ENCODE measurements at regions not wholly inside any gene's neighbourhood (a gene's known extent, or its start where the extent isn't known, plus 50 kb on each side); places are given as distances from the start of the nearest gene placed in this dataset.

DNA sequence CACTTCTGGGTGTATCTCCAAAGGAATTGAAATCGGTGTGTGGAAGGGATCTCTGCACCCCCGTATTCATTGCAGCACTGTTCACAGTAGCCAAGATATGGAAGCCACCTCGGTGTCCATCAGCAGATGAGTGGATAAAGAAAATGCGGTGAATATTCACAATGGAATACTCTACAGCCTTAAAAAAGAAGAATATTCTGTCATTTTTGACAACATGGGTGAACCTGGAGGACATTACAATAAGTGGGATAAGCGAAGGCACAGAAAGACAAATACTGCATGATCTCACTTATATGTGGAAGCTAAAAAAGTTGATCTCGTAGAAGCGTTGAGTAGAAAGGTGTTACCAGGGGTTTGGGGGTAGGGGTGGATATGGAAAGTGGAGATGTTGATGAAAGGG is 111.9 kb downstream of the BEGAIN start:
- H3K4me2 ChIP-seq (ENCODE audit: low read depth, low read length, poor library complexity, severe bottlenecking) = no peak overlapping the region

DNA sequence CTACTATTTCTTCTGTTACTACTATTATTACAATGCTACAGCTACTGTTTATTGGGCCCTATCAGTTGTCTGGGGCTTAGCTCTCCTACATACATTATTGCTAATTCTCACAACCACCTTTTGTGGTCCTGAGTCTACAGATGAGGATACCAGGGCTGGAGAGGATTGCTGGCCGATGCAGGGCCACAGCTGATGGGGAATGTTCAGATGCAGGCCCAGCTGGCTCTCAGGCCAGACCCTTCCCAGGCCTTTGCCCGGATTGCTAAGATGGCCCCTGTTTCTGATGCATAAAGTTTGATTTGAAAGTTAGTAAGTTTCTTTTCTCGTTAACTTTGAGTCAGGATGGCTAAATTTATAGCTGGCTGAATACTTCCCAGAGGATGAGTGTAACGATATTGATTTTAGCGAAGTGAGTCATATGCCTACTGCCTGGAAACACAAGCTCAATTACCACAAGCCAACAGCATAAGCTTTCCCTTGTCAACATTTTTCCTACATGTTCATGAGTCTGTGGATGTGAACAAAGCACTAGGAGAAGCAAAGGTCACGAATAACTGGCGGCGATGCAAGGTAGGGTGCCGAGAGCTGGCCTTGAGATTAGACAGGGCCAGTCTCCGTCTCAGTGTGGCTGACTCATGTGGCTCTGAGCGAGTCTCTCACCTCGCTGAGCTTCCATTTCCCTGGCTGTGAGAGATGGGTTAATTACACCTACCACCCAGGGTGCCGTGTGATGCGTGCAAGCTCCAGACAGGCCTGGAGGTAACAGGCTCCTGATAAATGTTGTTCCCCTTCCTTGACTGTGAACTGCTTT is 111.0 kb downstream of the BEGAIN start:
- Histone ChIP-seq H2AFZ (ENCODE audit: low read length) (no peak overlapping the region), H3K27ac (ENCODE audit: low read length) (no peak overlapping the region), H3K4me3 (ENCODE audit: low read length) (no peak overlapping the region), H3K36me3 (ENCODE audit: insufficient read depth, low read length) (no peaks in the 10 kb centered on the region), H3K4me1 (ENCODE audit: low read length) (no peaks in the 10 kb centered on the region), H3K79me2 (ENCODE audit: low read length) (no peaks in the 10 kb centered on the region), H3K27me3 (ENCODE audit: low read length) (no peaks in the 10 kb centered on the region), H3K9me3 (ENCODE audit: low read length) (no peaks in the 10 kb centered on the region), H3K9me2 (replicated peaks; ENCODE audit: insufficient read depth, low read length) (no peaks in the 10 kb centered on the region), H4K20me1 (ENCODE audit: insufficient read depth, low read depth, low read length) (peaks cover 26% of the 10 kb centered on the region; the same call in 1 of the 2 replicates), H3K9ac (ENCODE audit: low read length) (no peak overlapping the region), H3K4me2 (ENCODE audit: low read depth, low read length, poor library complexity, severe bottlenecking) (no peak overlapping the region)
- DNase-seq = no peak

More for the DNA sequence above, 111.9 kb downstream of the BEGAIN start:
- no peaks in the 10 kb centered on the region for H3K27me3 ChIP-seq (ENCODE audit: low read length)
- no peak overlapping the region for H3K4me3 ChIP-seq (ENCODE audit: low read length)
- no peak overlapping the region for H2AFZ ChIP-seq (ENCODE audit: low read length)
- no peak for DNase-seq
- no peak overlapping the region for H3K27ac ChIP-seq (ENCODE audit: low read length)
- peaks cover 19% of the 10 kb centered on the region; the same call in 1 of the 2 replicates for H4K20me1 ChIP-seq (ENCODE audit: insufficient read depth, low read depth, low read length)
- H3K9ac ChIP-seq (ENCODE audit: low read length) = no peak overlapping the region
- no peaks in the 10 kb centered on the region for H3K9me2 ChIP-seq (replicated peaks; ENCODE audit: insufficient read depth, low read length)
- H3K36me3 ChIP-seq (ENCODE audit: insufficient read depth, low read length) = no peaks in the 10 kb centered on the region
- no peaks in the 10 kb centered on the region for H3K79me2 ChIP-seq (ENCODE audit: low read length)
- no peaks in the 10 kb centered on the region for H3K9me3 ChIP-seq (ENCODE audit: low read length)
- H3K4me1 ChIP-seq (ENCODE audit: low read length) = no peaks in the 10 kb centered on the region

DNA sequence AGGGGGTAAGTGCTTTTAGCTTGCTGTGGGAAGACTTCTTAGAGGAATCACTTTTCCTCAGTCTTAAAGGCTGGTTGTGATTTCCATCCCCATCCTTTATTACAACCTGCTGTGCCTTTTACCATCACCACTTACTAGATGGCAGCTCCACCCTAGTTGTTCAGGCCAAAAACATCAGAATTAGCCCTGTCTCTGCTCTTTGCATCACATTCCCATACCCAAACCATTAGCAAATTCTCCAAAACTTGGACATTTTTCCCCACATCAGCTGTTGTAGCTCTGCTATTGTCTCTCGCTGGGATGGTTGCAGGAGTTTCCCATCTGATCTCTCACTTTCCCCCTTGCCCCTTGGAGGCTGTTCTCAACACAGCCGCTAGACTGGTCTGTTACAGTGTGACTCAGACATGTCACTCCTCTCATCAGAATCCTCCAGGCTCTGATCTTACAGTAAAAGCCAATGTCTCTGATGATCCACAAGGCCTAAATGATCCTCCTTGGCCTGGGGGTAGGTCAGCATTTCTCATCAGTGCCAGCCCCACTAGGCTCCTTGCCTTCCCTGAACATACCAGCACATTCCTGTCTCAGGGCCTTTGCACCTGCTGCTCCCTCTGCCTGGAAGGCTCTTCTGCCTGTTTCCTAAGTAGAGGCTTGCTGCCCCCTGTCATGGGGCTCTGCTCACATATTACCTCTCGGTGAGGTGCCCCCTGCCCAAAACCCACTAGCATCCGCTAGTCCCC is 102.5 kb downstream of the BEGAIN start:
- Histone ChIP-seq H3K79me2 (ENCODE audit: low read length) (no peaks in the 10 kb centered on the region), H3K36me3 (ENCODE audit: insufficient read depth, low read length) (no peaks in the 10 kb centered on the region), H3K9ac (ENCODE audit: low read length) (no peak overlapping the region), H3K27me3 (ENCODE audit: low read length) (no peaks in the 10 kb centered on the region), H3K9me3 (ENCODE audit: low read length) (no peaks in the 10 kb centered on the region), H3K4me1 (ENCODE audit: low read length) (no peaks in the 10 kb centered on the region), H2AFZ (ENCODE audit: low read length) (no peak overlapping the region), H3K4me2 (ENCODE audit: low read depth, low read length, poor library complexity, severe bottlenecking) (no peak overlapping the region), H3K4me3 (ENCODE audit: low read length) (no peak overlapping the region), H4K20me1 (ENCODE audit: insufficient read depth, low read depth, low read length) (peaks cover 40% of the 10 kb centered on the region), H3K9me2 (replicated peaks; ENCODE audit: insufficient read depth, low read length) (no peaks in the 10 kb centered on the region), H3K27ac (ENCODE audit: low read length) (no peak overlapping the region)
- DNase-seq = no peak

DNA sequence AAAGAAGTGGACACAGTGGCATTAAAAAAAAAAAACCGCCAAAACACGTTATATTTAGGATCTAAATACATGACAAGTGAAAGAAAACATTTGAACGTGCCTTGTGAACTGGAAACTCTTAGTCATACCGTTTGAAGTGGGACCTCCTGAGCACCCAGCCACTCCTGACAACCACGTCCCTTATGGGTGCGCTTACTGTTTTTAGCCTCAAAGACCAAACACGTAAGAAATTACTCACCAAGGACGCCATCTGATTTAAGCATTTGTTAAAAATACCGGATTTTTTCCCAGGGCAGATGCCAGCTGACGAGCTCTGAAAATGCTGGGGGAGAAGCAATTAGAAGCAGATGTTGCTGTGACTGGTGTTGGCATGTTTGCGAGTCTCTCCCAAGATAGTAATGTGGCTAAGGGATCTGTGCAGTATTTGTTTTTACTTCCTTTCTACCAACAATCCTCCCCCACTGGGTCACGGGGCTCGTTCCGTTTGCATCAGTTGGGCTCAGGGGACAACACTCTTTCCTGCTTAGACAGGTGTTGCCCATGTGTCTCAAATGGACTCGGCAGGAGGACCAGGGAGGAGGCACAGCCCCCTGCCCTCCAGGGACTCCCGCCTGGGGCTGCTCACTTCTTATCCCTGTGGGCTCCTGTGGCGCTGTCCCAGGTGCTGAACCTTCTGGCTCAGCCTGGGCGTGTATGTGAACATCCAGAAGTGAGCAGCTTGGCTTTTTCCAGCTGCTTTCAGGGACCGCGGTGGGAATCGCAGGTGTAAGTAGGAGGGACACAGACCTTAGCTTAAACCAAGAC is 101.0 kb downstream of the BEGAIN start:
- peak; percentile 88 for DNase-seq
- Histone ChIP-seq H3K4me2 (ENCODE audit: low read depth, low read length, poor library complexity, severe bottlenecking) (no peak overlapping the region), H3K27ac (ENCODE audit: low read length) (no peak overlapping the region), H3K9me3 (ENCODE audit: low read length) (no peaks in the 10 kb centered on the region), H3K36me3 (ENCODE audit: insufficient read depth, low read length) (no peaks in the 10 kb centered on the region), H3K27me3 (ENCODE audit: low read length) (no peaks in the 10 kb centered on the region), H4K20me1 (ENCODE audit: insufficient read depth, low read depth, low read length) (peaks cover 41% of the 10 kb centered on the region), H2AFZ (ENCODE audit: low read length) (no peak overlapping the region), H3K4me1 (ENCODE audit: low read length) (no peaks in the 10 kb centered on the region), H3K9ac (ENCODE audit: low read length) (no peak overlapping the region), H3K4me3 (ENCODE audit: low read length) (no peak overlapping the region), H3K9me2 (replicated peaks; ENCODE audit: insufficient read depth, low read length) (no peaks in the 10 kb centered on the region), H3K79me2 (ENCODE audit: low read length) (no peaks in the 10 kb centered on the region)
